ENCODE measurements at regions not wholly inside any gene's neighbourhood (a gene's known extent, or its start where the extent isn't known, plus 50 kb on each side); places are given as distances from the start of the nearest gene placed in this dataset.
"Not testable (repeated sequence)": the region's sequence is repeated elsewhere in the genome, so short reads cannot be mapped to it uniquely, and the experiment has no call there.

- no peak overlapping the region for H3K27ac Mint-ChIP-seq
- no peaks in the 10 kb centered on the region for H3K36me3 Mint-ChIP-seq
- no peak for DNase-seq
- no peaks in the 10 kb centered on the region for H3K4me1 Mint-ChIP-seq
- no peaks in the 10 kb centered on the region for H3K9me3 Mint-ChIP-seq
- peaks cover 14% of the 10 kb centered on the region for H3K27me3 Mint-ChIP-seq
- no peak overlapping the region for H3K4me3 Mint-ChIP-seq
These were observed 334.4 kb downstream of the EMP1 start for GRCh38 chr12:13530966-13531365.

- H3K4me1 Mint-ChIP-seq, H3K27me3 Mint-ChIP-seq, H3K4me3 Mint-ChIP-seq, DNase-seq, H3K36me3 Mint-ChIP-seq, H3K27ac Mint-ChIP-seq, H3K9me3 Mint-ChIP-seq: not testable (repeated sequence)
These were observed 329.8 kb downstream of the EMP1 start for GRCh38 chr12:13526185-13526921.

- Mint-ChIP-seq H3K9me3 (peaks cover 4% of the 10 kb centered on the region), H3K27ac (no peak overlapping the region), H3K4me3 (no peak overlapping the region), H3K36me3 (no peaks in the 10 kb centered on the region), H3K27me3 (peaks cover 20% of the 10 kb centered on the region), H3K4me1 (no peaks in the 10 kb centered on the region)
- no peak for DNase-seq
These were observed 327.2 kb downstream of the EMP1 start for GRCh38 chr12:13523536-13524307.

GRCh38 chr12:13518034-13518433 lies 321.5 kb downstream of the EMP1 start:
- DNase-seq, H3K27ac Mint-ChIP-seq, H3K4me1 Mint-ChIP-seq, H3K4me3 Mint-ChIP-seq, H3K36me3 Mint-ChIP-seq: not testable (repeated sequence)
- H3K27me3 Mint-ChIP-seq = peaks cover 20% of the 10 kb centered on the region
- H3K9me3 Mint-ChIP-seq = peaks cover 20% of the 10 kb centered on the region

- Mint-ChIP-seq H3K36me3 (no peaks in the 10 kb centered on the region), H3K9me3 (peaks cover 7% of the 10 kb centered on the region), H3K4me1 (no peaks in the 10 kb centered on the region), H3K4me3 (no peak overlapping the region), H3K27ac (no peak overlapping the region), H3K27me3 (no peaks in the 10 kb centered on the region)
- DNase-seq = no peak
These were observed 313.2 kb downstream of the EMP1 start for GRCh38 chr12:13509740-13510139.

GRCh38 chr12:13505636-13506035 lies 309.1 kb downstream of the EMP1 start:
- Mint-ChIP-seq H3K27me3 (no peaks in the 10 kb centered on the region), H3K36me3 (no peaks in the 10 kb centered on the region), H3K27ac (no peak overlapping the region), H3K4me3 (no peak overlapping the region), H3K9me3 (no peaks in the 10 kb centered on the region), H3K4me1 (no peaks in the 10 kb centered on the region)
- DNase-seq = no peak

GRCh38 chr12:13505224-13505623 lies 308.7 kb downstream of the EMP1 start:
- H3K4me1 Mint-ChIP-seq = no peaks in the 10 kb centered on the region
- no peak overlapping the region for H3K27ac Mint-ChIP-seq
- no peak overlapping the region for H3K4me3 Mint-ChIP-seq
- H3K9me3 Mint-ChIP-seq = no peaks in the 10 kb centered on the region
- DNase-seq = no peak
- H3K36me3 Mint-ChIP-seq = no peaks in the 10 kb centered on the region
- no peaks in the 10 kb centered on the region for H3K27me3 Mint-ChIP-seq

- Mint-ChIP-seq H3K4me1 (no peaks in the 10 kb centered on the region), H3K36me3 (no peaks in the 10 kb centered on the region), H3K4me3 (no peak overlapping the region), H3K27ac (no peak overlapping the region), H3K9me3 (no peaks in the 10 kb centered on the region), H3K27me3 (peaks cover 2% of the 10 kb centered on the region)
- DNase-seq = no peak
These were observed 308.2 kb downstream of the EMP1 start for GRCh38 chr12:13504736-13505135.

GRCh38 chr12:13504074-13504473 lies 307.5 kb downstream of the EMP1 start:
- no peaks in the 10 kb centered on the region for H3K9me3 Mint-ChIP-seq
- DNase-seq = no peak
- no peak overlapping the region for H3K4me3 Mint-ChIP-seq
- H3K27me3 Mint-ChIP-seq = peaks cover 4% of the 10 kb centered on the region
- no peak overlapping the region for H3K27ac Mint-ChIP-seq
- no peaks in the 10 kb centered on the region for H3K36me3 Mint-ChIP-seq
- H3K4me1 Mint-ChIP-seq = no peaks in the 10 kb centered on the region

- DNase-seq = no peak
- H3K27ac Mint-ChIP-seq = no peak overlapping the region
- no peak overlapping the region for H3K4me3 Mint-ChIP-seq
- H3K36me3 Mint-ChIP-seq = no peaks in the 10 kb centered on the region
- peaks cover 9% of the 10 kb centered on the region for H3K27me3 Mint-ChIP-seq
- H3K4me1 Mint-ChIP-seq = no peaks in the 10 kb centered on the region
- H3K9me3 Mint-ChIP-seq = no peaks in the 10 kb centered on the region
These were observed 306.7 kb downstream of the EMP1 start for GRCh38 chr12:13503094-13503835.

GRCh38 chr12:13499008-13499407 lies 302.5 kb downstream of the EMP1 start:
- Mint-ChIP-seq H3K4me3 (no peak overlapping the region), H3K27ac (peak overlapping the region; percentile 27), H3K36me3 (no peaks in the 10 kb centered on the region), H3K9me3 (no peaks in the 10 kb centered on the region), H3K27me3 (peaks cover 12% of the 10 kb centered on the region), H3K4me1 (no peaks in the 10 kb centered on the region)
- no peak for DNase-seq

GRCh38 chr12:13496111-13496510 lies 299.6 kb downstream of the EMP1 start:
- no peak for DNase-seq
- no peak overlapping the region for H3K27ac Mint-ChIP-seq
- H3K36me3 Mint-ChIP-seq = no peaks in the 10 kb centered on the region
- H3K4me3 Mint-ChIP-seq = no peak overlapping the region
- H3K4me1 Mint-ChIP-seq = no peaks in the 10 kb centered on the region
- H3K27me3 Mint-ChIP-seq = peaks cover 12% of the 10 kb centered on the region
- H3K9me3 Mint-ChIP-seq = peaks cover 3% of the 10 kb centered on the region

GRCh38 chr12:13489246-13489645 lies 292.7 kb downstream of the EMP1 start:
- no peak overlapping the region for H3K4me3 Mint-ChIP-seq
- H3K27ac Mint-ChIP-seq = no peak overlapping the region
- DNase-seq = no peak
- peaks cover 8% of the 10 kb centered on the region for H3K27me3 Mint-ChIP-seq
- no peaks in the 10 kb centered on the region for H3K4me1 Mint-ChIP-seq
- peaks cover 3% of the 10 kb centered on the region for H3K9me3 Mint-ChIP-seq
- H3K36me3 Mint-ChIP-seq = no peaks in the 10 kb centered on the region

- H3K27ac Mint-ChIP-seq = no peak overlapping the region
These were observed 290.8 kb downstream of the EMP1 start for GRCh38 chr12:13487326-13487725.

GRCh38 chr12:13486794-13487193 lies 290.3 kb downstream of the EMP1 start:
- Mint-ChIP-seq H3K9me3 (no peaks in the 10 kb centered on the region), H3K36me3 (no peaks in the 10 kb centered on the region), H3K4me3 (no peak overlapping the region), H3K27ac (no peak overlapping the region), H3K4me1 (no peaks in the 10 kb centered on the region), H3K27me3 (peaks cover 8% of the 10 kb centered on the region)
- no peak for DNase-seq

More at GRCh38 chr12:13487326-13487725, 290.8 kb downstream of the EMP1 start:
- Mint-ChIP-seq H3K9me3 (no peaks in the 10 kb centered on the region), H3K4me1 (no peaks in the 10 kb centered on the region), H3K4me3 (no peak overlapping the region), H3K36me3 (no peaks in the 10 kb centered on the region), H3K27me3 (peaks cover 8% of the 10 kb centered on the region)
- DNase-seq = no peak

Measured in activated naive CD8-positive, alpha-beta T cell treated with anti-CD3 and anti-CD28 coated beads for 36 hours (primary cell).